ENCODE measurements at regions not wholly inside any gene's neighbourhood (a gene's known extent, or its start where the extent isn't known, plus 50 kb on each side); places are given as distances from the start of the nearest gene placed in this dataset.

- DNase-seq = no peak
These were observed 124.0 kb upstream of the UNC5C start for GRCh38 chr4:95672811-95673210.

- no peak for DNase-seq
These were observed 111.9 kb upstream of the UNC5C start for GRCh38 chr4:95660719-95661118.

GRCh38 chr4:95651891-95652290 lies 103.1 kb upstream of the UNC5C start:
- DNase-seq = no peak

- DNase-seq = no peak
These were observed 95.6 kb upstream of the UNC5C start for GRCh38 chr4:95644417-95644816.

- no peak for DNase-seq
These were observed 94.9 kb upstream of the UNC5C start for GRCh38 chr4:95643627-95644026.

- DNase-seq = no peak
These were observed 92.8 kb upstream of the UNC5C start for GRCh38 chr4:95641571-95641970.

- peak in 5 of 56 donors; percentile 0 to 18 (median 13) for DNase-seq
These were observed 91.5 kb upstream of the UNC5C start for GRCh38 chr4:95640311-95640710.

- peak in 1 of 56 donors; percentile 1 for DNase-seq
These were observed 90.2 kb upstream of the UNC5C start for GRCh38 chr4:95638920-95639501.

- DNase-seq = peak in 4 of 56 donors; percentile 1 to 4 (median 1)
These were observed 88.3 kb upstream of the UNC5C start for GRCh38 chr4:95637043-95637600.

GRCh38 chr4:95636061-95636460 lies 87.3 kb upstream of the UNC5C start:
- DNase-seq = no peak

- DNase-seq = no peak
These were observed 78.9 kb upstream of the UNC5C start for GRCh38 chr4:95627709-95628108.

GRCh38 chr4:95627024-95627605 lies 78.3 kb upstream of the UNC5C start:
- no peak for DNase-seq

GRCh38 chr4:95625020-95625419 lies 76.2 kb upstream of the UNC5C start:
- no peak for DNase-seq

GRCh38 chr4:95619525-95620443 lies 71.0 kb upstream of the UNC5C start:
- no peak for DNase-seq

GRCh38 chr4:95614684-95615205 lies 66.0 kb upstream of the UNC5C start:
- no peak for DNase-seq

GRCh38 chr4:95610061-95610569 lies 61.3 kb upstream of the UNC5C start:
- DNase-seq = no peak

- no peak for DNase-seq
These were observed 58.0 kb upstream of the UNC5C start for GRCh38 chr4:95606739-95607138.

GRCh38 chr4:95603393-95603792 lies 54.6 kb upstream of the UNC5C start:
- no peak for DNase-seq

- no peak for DNase-seq
These were observed 54.1 kb upstream of the UNC5C start for GRCh38 chr4:95602872-95603271.

GRCh38 chr4:95601356-95601755 lies 52.6 kb upstream of the UNC5C start:
- no peak for DNase-seq

- DNase-seq = no peak
These were observed 51.1 kb upstream of the UNC5C start for GRCh38 chr4:95599777-95600400.
